HG02973 (cell line): ENCODE measurements at regions not wholly inside any gene's neighbourhood (a gene's known extent, or its start where the extent isn't known, plus 50 kb on each side); places are given as distances from the start of the nearest gene placed in this dataset.
"Not testable (repeated sequence)": the region's sequence is repeated elsewhere in the genome, so short reads cannot be mapped to it uniquely, and the experiment has no call there.

Experiments used
- ATAC-seq: cut with Tn5 transposase; IDR thresholded peaks from one replicate; pipeline ENCODE4 v1.9.1; 2021; ENCODE audit warnings: moderate library complexity; ENCODE audit not compliant: unreplicated experiment

GRCh38 chr1:66455446-66455845, 78.5 kb upstream of the SGIP1 start:
- no peak for ATAC-seq

DNA sequence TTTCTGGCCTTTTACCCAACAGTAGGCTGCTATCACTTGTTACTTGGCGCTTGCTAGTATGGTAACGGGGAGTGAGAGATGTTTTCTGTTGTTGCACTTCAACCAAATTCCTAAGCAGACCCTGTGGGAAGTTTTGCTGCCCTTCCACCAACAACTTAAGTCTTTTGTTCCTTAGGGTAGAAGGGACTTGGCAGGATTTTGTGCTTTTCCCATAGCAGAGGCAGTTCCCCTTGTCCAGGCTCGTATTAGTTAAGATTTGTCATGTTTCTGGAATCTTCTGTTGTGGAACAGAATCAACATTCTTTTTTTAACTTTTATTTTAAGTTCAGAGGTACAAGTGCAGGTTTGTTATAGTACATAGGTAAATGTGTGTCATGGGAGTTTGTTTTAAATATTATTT, 73.2 kb upstream of the SGIP1 start:
- no peak for ATAC-seq

DNA sequence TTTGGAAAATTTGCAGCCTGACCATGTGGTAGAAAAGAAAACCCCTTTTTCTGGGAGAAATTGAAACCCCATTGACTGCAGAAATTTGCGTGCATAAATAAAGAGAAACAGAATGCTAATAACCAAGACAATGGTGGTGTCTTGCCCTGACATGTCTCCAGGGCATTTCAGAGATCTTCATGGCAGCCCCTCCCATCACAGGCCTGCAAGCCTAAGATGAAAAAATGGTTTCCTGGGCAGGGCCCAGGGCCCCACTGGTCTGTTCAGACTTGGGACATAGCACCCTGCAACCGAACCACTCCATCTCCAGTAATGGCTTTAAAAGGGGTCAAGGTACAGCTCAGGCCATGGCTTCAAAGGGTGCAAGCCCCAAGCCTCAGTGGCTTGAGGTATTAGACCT, 71.6 kb upstream of the SGIP1 start:
- no peak for ATAC-seq

GRCh38 chr1:66464351-66464750, 69.6 kb upstream of the SGIP1 start:
- ATAC-seq, result no peak

- no peak for ATAC-seq
These were observed 69.2 kb upstream of the SGIP1 start for GRCh38 chr1:66464802-66465201.

DNA sequence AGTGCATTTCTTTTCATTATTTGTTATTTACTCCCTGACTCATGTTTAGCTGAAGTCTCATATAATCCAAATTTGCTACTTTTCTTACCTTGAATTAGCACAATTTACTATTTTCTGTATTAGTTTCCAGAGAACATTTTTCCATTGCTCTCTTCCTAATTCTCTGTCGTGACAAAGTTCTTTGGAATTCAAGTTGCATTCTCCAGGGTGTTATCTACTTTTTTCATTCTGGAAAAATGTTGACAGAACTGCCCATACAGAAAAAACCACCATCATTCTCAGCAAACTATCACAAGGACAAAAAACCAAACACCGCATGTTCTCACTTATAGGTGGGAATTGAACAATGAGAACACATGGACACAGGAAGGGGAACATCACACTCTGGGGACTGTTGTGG, 67.3 kb upstream of the SGIP1 start:
- not testable (repeated sequence) for ATAC-seq

GRCh38 chr1:66468722-66469121, 65.2 kb upstream of the SGIP1 start:
- ATAC-seq, result no peak

GRCh38 chr1:66475940-66476339, 58.0 kb upstream of the SGIP1 start:
- ATAC-seq, result no peak

GRCh38 chr1:66476774-66477173, 57.2 kb upstream of the SGIP1 start:
- no peak for ATAC-seq

GRCh38 chr1:66478116-66478515, 55.8 kb upstream of the SGIP1 start:
- ATAC-seq, result no peak

DNA sequence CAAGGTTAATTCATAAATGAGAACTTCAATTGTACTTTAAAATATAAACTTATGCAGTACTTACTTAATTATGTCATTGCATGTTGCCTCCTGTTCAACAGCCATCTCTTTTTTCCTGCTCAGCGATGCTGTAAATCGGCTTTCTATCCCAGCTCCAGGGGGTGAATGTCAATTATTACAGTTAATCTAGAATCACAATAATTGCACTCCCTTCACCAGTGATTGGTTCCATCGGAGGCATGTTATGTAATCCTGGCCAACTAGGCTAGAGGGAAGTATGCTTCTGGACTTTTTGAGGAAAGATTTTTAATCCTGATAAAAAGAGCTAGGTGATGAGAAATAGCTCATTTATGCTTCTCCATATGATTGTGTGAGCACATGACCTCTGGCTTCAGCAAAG, 53.8 kb upstream of the SGIP1 start:
- ATAC-seq, result no peak

DNA sequence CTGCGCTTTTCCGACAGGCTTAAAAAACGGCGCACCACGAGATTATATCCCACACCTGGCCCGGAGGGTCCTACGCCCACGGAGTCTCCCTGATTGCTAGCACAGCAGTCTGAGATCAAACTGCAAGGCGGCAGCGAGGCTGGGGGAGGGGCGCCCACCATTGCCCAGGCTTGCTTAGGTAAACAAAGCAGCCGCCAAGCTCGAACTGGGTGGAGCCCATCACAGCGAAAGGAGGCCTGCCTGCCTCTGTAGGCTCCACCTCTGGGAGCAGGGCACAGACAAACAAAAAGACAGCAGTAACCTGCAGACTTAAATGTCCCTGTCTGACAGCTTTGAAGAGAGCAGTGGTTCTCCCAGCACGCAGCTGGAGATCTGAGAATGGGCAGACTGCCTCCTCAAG, 52.7 kb upstream of the SGIP1 start:
- not testable (repeated sequence) for ATAC-seq
